NCI-H460 (cell line): ENCODE measurements at regions not wholly inside any gene's neighbourhood (a gene's known extent, or its start where the extent isn't known, plus 50 kb on each side); places are given as distances from the start of the nearest gene placed in this dataset.
"Not testable (repeated sequence)": the region's sequence is repeated elsewhere in the genome, so short reads cannot be mapped to it uniquely, and the experiment has no call there.

Experiments used
- DNase-seq: peaks from one replicate; pipeline ENCODE4 v3.0.0-alpha.2; 2016; ENCODE audit warnings: low read depth; ENCODE audit errors: extremely low read depth

DNA sequence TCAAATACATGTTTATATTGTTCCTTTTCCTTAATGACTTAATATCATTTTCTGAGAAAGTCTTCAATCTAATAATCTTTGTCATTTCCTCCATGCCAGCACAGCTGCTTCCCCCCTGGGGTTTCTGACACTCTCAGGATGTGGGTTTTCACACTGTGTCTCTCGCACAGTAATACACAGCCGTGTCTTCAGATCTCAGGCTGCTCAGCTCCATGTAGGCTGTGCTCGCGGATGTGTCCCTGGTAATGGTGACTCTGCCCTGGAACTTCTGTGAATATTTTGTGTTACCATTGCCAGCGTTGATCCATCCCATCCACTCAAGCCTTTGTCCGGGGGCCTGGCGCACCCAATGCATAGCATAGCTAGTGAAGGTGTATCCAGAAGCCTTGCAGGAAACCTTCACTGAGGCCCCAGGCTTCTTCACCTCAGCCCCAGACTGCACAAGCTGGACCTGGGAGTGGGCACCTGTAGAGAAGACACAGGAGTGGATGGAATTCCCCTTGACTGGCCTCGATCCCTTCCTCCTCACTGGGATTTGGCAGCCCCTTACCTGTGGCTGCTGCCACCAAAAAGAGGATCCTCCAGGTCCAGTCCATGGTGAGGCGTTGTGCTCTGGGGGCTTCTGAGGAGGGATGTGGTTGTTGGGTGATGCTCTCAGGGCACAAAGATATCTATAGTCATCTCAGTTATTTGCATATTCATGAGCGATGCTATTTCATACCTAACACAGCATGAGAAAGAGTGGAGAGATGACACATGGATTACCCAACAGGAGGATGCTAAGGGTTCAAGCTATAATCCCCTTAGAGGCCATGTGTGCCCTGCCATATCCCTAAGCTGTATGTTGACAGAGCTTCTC lies 478.8 kb downstream of the TMEM121 start:
- DNase-seq = not testable (repeated sequence)

DNA sequence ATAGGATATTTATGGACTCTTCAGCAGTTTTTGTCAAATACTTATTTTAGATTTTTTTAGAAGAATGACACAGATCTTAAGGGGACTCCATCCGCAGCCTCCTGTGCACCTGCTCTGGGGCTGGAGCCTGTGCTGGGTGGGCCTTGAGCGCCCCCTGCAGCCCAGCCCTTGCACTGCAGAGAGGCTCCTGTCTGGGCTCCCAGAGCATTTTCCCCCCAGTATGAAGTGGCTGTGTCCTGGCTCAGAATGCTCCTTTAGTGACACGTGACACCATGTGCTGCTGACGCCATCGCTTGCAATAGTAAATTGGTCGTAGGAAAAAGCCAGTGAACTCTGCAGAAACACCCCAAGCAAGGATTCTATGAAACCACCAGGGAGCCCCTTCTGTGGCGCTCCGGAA lies 479.7 kb downstream of the TMEM121 start:
- DNase-seq = peak; percentile 46

GRCh38 chr14:106006716-106007115 lies 480.3 kb downstream of the TMEM121 start:
- not testable (repeated sequence) for DNase-seq

DNA sequence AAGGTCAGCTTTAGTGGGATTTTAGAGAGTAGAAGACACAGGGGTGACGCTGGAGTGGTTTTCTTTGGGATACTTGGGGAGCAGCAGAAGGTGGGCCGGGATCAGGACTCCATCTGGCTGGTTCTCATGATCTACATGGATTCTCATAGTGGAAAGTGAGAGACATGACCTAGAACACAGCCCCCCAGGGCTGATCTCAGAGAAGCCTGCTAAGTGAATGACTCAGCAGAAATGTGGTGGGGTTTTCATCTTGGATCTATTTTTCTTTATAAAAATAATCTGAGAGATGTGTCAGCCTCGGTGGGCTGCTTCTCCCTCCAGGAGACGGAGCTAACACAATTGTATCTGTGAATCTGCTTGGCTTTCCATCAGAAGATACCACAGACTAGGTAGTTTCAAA lies 484.4 kb downstream of the TMEM121 start:
- no peak for DNase-seq

DNA sequence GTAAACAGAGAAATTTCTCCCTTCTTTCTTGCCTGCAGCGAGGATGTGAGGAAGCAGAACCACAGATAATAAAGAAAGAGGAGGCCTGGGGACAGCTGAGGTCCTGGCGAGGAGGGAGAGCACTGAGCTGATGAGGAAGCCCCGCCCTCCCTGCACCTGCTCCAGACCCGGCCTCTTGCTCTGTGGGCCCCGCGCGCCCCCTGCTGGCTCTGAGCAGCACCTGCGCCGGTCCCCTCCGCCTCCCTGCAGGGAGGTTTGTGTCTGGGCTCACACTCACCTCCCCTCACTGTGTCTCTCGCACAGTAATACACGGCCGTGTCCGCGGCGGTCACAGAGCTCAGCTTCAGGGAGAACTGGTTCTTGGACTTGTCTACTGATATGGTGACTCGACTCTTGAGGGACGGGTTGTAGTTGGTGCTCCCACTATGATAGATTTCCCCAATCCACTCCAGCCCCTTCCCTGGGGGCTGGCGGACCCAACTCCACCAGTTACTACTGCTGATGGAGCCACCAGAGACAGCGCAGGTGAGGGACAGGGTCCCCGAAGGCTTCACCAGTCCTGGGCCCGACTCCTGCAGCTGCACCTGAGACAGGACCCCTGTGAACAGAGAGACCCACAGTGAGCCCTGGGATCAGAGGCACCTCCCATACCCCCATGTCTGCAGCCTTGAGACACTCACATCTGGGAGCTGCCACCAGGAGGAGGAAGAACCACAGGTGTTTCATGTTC lies 485.4 kb downstream of the TMEM121 start:
- peak; percentile 62 for DNase-seq

DNA sequence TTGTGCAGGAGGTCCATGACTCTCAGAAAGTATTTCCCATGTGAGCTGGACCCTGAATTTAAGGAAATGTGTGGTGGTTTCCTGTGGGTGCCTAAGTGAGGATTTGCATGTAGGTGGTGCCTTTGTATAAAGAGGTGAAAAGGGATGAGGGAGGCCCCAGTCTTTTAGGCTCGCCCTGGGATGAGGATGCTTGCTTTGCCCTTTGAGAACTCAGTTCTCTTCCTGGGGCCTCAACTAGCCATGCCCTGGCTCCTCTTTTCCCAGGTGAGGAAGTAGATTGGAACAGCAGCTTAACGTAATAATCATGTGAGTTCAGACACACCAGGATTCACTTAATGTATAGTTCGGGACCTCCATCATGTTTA lies 486.0 kb downstream of the TMEM121 start:
- not testable (repeated sequence) for DNase-seq

DNA sequence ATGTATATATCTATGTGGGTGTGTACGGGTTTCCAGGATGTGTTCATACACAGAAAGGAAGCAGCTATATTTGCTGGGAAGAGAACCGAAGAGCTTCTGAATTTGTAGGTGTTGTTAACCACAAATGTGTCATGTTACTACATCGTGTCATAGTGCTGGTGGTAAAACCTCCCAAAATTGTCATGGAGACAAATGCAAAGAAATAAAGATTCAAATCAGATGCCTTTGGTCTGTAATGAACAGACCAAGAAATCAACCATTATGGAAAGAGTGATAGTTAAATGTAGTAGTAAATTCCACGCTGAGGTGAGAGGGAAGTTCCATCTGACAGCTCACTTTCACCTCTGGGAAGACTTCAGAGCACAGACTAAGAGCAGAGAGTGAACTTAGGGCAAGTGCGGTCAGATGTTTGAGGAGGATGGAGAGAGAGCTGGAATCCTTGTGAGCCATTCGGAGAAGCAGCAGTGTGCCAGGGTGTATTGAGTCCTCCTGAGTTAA lies 487.5 kb downstream of the TMEM121 start:
- no peak for DNase-seq

GRCh38 chr14:106017952-106018351 lies 491.6 kb downstream of the TMEM121 start:
- not testable (repeated sequence) for DNase-seq

- no peak for DNase-seq
These were observed 495.4 kb downstream of the TMEM121 start for GRCh38 chr14:106021832-106022231.

GRCh38 chr14:106022648-106023047 lies 496.3 kb downstream of the TMEM121 start:
- DNase-seq = not testable (repeated sequence)

DNA sequence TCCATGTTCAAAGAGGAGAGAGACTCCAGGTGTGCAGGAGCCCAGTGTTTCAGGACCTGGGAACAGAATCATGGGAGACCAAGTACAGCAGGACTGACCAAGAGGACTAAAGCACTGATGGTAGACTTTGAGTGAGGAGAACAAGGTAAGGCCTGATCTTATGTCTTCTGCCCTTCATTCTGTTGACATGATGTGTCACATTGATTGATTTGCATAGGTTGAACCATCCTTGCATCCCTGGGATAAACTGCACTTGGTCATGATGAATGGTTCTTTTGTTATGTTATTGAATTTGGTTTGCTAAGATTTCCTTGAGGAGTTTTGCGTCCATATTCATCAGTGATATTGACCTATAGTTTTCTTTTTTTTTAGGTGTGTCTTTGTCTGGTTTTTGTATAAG lies 497.0 kb downstream of the TMEM121 start:
- DNase-seq = no peak

GRCh38 chr14:106024983-106025604 lies 498.7 kb downstream of the TMEM121 start:
- no peak for DNase-seq

- DNase-seq = no peak
These were observed 499.6 kb downstream of the TMEM121 start for GRCh38 chr14:106026026-106026425.

- DNase-seq = not testable (repeated sequence)
These were observed 501.4 kb downstream of the TMEM121 start for GRCh38 chr14:106027759-106028158.

DNA sequence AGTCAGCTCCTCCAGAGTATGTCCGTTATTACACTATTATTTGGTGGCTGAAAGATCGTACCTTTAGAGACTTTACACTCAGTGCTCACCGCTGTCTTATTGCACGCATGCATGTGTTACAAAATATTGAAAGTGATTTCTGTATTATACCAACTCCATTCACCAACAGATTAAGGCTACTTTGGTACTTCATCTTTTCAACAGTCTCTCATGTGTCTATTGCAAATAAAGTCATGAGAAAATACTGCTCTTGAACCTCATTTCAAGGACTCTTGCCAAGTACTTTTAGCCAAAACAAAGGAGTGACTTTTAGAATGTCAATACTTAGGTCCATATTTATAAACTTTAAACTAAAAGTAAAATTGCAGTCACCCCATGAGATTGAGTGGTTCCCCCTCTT lies 503.6 kb downstream of the TMEM121 start:
- no peak for DNase-seq

- DNase-seq = no peak
These were observed 511.0 kb downstream of the TMEM121 start for GRCh38 chr14:106037380-106037779.

- no peak for DNase-seq
These were observed 511.9 kb downstream of the TMEM121 start for GRCh38 chr14:106038263-106038662.

GRCh38 chr14:106039400-106039799 lies 513.0 kb downstream of the TMEM121 start:
- peak; percentile 36 for DNase-seq

DNA sequence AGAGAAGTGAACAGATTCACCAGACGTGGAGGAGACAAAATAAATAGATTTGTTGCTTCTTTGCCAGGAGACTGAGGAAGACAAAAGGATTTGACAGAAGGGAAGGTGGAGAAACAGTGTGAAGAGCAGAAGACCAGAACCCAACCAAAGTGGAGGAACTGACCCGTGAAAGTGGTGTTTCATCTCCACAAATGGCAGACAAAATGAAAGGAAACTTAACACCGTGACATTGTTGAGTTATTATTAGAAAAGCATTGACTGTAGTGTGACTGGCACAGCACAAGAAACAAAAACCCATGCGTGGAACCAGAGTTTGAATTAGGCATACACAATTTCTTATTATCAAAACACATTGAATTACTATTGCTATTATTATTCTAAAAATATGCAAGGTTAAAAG lies 518.1 kb downstream of the TMEM121 start:
- DNase-seq = no peak

- DNase-seq = peak; percentile 53
These were observed 518.7 kb downstream of the TMEM121 start for GRCh38 chr14:106044949-106045596.

GRCh38 chr14:106051796-106052195 lies 525.4 kb downstream of the TMEM121 start:
- no peak for DNase-seq
